ENCODE measurements at regions not wholly inside any gene's neighbourhood (a gene's known extent, or its start where the extent isn't known, plus 50 kb on each side); places are given as distances from the start of the nearest gene placed in this dataset.

DNA sequence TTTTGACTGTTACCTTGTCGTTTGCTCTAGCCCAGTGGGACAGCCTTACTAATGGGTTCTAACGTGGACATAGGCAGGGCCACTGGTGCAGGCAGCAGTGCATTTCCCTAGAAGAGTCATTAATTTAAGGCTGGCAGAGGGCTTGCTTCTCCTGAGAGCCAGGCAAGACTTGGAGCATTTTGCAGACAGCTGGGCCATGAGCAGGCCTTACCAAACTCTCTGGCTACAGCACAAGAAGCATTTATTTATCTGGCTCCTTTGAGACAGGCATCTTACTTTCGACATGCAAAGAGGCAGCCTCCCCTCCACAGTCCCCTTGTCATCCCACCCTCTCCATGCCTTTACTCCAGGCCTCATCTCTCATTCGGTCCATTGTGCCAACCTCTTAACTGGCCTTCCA, 139.9 kb downstream of the CSNK2A3 start:
- H3K4me3 ChIP-seq (replicated peaks; ENCODE audit: low read depth, low read length), result no peak overlapping the region
- DNase-seq (ENCODE audit: low read depth), result no peak
- TF ChIP-seq, protein P1, sequence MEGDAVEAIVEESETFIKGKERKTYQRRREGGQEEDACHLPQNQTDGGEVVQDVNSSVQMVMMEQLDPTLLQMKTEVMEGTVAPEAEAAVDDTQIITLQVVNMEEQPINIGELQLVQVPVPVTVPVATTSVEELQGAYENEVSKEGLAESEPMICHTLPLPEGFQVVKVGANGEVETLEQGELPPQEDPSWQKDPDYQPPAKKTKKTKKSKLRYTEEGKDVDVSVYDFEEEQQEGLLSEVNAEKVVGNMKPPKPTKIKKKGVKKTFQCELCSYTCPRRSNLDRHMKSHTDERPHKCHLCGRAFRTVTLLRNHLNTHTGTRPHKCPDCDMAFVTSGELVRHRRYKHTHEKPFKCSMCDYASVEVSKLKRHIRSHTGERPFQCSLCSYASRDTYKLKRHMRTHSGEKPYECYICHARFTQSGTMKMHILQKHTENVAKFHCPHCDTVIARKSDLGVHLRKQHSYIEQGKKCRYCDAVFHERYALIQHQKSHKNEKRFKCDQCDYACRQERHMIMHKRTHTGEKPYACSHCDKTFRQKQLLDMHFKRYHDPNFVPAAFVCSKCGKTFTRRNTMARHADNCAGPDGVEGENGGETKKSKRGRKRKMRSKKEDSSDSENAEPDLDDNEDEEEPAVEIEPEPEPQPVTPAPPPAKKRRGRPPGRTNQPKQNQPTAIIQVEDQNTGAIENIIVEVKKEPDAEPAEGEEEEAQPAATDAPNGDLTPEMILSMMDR (IDR thresholded peaks at IDR 0.05; ENCODE audit: low read length, missing control alignments), result no peak

DNA sequence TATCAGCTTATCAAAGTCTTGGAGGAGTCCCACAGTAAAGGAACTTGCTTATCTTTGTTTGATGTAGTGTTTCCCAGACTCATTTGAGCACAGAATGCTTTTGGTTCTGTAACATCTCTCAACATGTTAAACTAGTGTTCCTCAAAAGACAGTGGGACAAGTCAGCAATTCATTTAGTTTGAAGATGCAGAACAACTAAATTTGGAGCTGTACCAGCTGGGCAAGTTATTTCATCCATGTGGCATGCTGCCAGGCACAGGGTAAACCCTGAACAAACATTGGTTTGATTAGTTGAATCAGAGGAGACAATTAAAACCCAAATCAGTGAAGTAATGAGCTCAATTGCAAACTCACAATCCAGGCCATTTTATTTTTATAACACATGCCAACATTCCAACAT, 141.2 kb downstream of the CSNK2A3 start:
- no peak overlapping the region for H3K4me3 ChIP-seq (replicated peaks; ENCODE audit: low read depth, low read length)
- TF ChIP-seq, protein P1 (IDR thresholded peaks at IDR 0.05; ENCODE audit: low read length, missing control alignments), result no peak
- no peak for DNase-seq (ENCODE audit: low read depth)

DNA sequence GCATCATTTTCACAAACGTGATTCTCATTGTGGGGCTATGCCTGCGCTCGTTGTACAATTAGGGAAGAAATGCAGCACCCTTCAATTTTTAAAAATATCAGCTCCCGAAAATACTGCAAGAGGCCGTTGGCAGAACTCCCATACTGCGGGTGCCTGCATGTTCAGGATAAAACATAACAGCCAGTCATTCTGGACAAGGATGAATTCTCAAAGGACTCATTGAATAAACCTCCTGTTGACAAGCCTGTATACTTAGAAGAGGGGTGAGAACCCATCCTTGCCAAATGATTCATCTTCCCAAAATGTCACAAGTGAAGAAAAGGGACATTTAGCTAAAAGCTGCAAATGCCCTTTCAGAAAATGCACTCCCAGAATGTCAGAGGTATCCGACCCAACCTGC, 141.9 kb downstream of the CSNK2A3 start:
- H3K4me3 ChIP-seq (replicated peaks; ENCODE audit: low read depth, low read length), result no peak overlapping the region
- TF ChIP-seq, protein P1 (IDR thresholded peaks at IDR 0.05; ENCODE audit: low read length, missing control alignments), result no peak

DNA sequence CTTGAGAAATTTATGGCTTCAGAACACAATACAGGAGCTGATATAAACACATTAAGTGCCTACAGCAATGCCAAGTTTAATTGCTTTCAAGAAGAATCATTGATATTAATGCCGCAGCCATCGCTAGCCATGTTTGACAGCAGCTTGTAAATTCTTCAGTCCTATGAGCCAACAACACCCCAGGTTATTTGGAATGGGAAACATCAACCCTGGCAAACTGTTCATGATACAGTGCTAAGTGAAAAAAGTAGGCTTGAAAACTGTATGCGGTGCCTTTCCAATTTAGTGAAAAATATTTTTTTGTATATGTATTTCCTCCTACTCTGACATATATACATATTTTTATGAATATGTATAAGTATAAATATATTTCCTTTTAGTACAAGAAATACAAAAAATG, 142.6 kb downstream of the CSNK2A3 start:
- TF ChIP-seq, protein P1 (IDR thresholded peaks at IDR 0.05; ENCODE audit: low read length, missing control alignments), result no peak
- DNase-seq (ENCODE audit: low read depth), result no peak

More for the DNA sequence above, 141.9 kb downstream of the CSNK2A3 start:
- DNase-seq (ENCODE audit: low read depth), result no peak

DNA sequence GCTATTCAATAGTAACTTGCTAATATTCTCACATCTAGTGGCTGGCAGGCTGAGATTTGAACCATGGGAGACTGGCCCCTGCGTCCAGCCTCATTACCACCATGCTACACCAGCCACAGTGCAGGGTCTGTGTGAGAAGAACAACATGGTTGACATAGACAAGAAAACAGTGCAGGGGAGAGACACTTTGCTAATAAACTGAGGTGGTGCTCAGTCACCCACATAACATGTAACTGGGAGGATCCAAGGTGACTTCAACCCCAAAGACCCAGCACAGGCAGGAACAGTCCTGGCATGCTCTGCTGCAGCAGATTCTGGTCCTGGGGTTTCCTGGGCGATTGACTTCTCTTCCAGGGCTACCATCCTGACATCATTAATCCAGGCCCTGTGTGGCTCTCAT, 143.1 kb downstream of the CSNK2A3 start:
- TF ChIP-seq, protein P1 (IDR thresholded peaks at IDR 0.05; ENCODE audit: low read length, missing control alignments), result no peak
- H3K4me3 ChIP-seq (replicated peaks; ENCODE audit: low read depth, low read length), result no peak overlapping the region
- DNase-seq (ENCODE audit: low read depth), result no peak

More for the DNA sequence above, 142.6 kb downstream of the CSNK2A3 start:
- no peak overlapping the region for H3K4me3 ChIP-seq (replicated peaks; ENCODE audit: low read depth, low read length)

DNA sequence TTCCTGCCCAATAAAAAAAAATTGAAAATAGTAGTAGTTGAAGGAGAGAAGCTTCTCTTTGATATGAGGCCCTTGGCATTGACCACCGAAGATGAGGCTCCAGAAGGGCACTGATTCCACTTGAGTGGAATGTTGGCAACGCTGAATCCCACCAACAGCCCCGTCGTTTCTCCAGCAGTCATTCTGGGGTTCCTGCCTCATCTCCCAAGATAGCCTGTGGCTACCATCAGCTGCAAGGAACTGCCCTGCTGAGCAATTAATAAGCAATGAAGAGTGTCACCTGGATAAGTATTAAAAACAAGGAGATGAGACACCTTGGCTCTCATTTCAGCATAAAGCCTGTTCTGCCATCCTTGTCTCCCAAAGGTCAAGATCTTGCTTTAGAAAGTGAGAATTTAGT, 144.1 kb downstream of the CSNK2A3 start:
- no peak overlapping the region for H3K4me3 ChIP-seq (replicated peaks; ENCODE audit: low read depth, low read length)
- TF ChIP-seq, protein P1 (IDR thresholded peaks at IDR 0.05; ENCODE audit: low read length, missing control alignments), result no peak
- DNase-seq (ENCODE audit: low read depth), result no peak

DNA sequence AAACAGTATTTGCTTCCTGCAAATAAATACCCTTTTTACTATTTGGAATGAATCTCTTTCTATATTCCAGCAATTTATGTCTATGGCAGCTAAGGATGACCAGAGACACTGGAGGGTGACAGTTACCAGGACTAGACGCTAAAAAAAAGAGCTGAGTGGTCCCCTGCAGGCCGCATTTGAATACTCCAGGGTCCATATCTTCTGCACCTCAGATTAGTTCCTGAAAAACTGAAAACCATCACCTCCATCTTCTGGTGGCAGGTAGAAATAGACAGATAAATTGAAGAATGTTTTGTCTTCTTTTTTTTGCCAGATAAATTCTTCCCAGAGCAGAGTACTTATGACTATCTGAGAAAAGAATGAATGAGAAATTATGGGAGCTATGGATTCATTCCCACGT, 145.6 kb downstream of the CSNK2A3 start:
- no peak for DNase-seq (ENCODE audit: low read depth)
- no peak overlapping the region for H3K4me3 ChIP-seq (replicated peaks; ENCODE audit: low read depth, low read length)
- TF ChIP-seq, protein P1 (IDR thresholded peaks at IDR 0.05; ENCODE audit: low read length, missing control alignments), result no peak

All from fibroblast of pulmonary artery (primary cell).